Endodermal cell (in vitro differentiated cells): ENCODE measurements at regions not wholly inside any gene's neighbourhood (a gene's known extent, or its start where the extent isn't known, plus 50 kb on each side); places are given as distances from the start of the nearest gene placed in this dataset.
A peak's percentile ranks its signal among the peaks of the same experiment; 100 is the strongest.

ENCODE experiments used
- DNase-seq: peaks from one replicate; pipeline ENCODE4 v3.0.0-alpha.2; 2017
- H3K27ac ChIP-seq: 2 replicates; pipeline ENCODE4 v1.5.1; 2013; ENCODE audit warnings: mild to moderate bottlenecking, low read depth, low read length, moderate library complexity
- H3K27me3 ChIP-seq: 2 replicates; pipeline ENCODE4 v1.6.1; 2013; ENCODE audit warnings: mild to moderate bottlenecking, low read length, moderate library complexity; ENCODE audit not compliant: insufficient read depth, control insufficient read depth, poor library complexity, severe bottlenecking
- H3K36me3 ChIP-seq: 2 replicates; pipeline ENCODE4 v1.7.0; 2013; ENCODE audit warnings: mild to moderate bottlenecking, low read length, moderate library complexity; ENCODE audit not compliant: control insufficient read depth, insufficient read depth
- H3K4me1 ChIP-seq: one replicate; pipeline ENCODE4 v1.7.0; 2013; ENCODE audit warnings: low read length; ENCODE audit not compliant: control insufficient read depth, insufficient read depth
- H3K4me3 ChIP-seq: 2 replicates; pipeline ENCODE4 v1.5.1; 2013; ENCODE audit warnings: mild to moderate bottlenecking, low read length, moderate library complexity
- H3K9ac ChIP-seq: 2 replicates; pipeline ENCODE4 v1.6.1; 2013; ENCODE audit warnings: mild to moderate bottlenecking, low read length, moderate library complexity; ENCODE audit not compliant: poor library complexity, severe bottlenecking; ENCODE audit errors: extremely low read depth
- H3K9me3 ChIP-seq: 2 replicates; pipeline ENCODE4 v1.6.1; 2013; ENCODE audit warnings: mild to moderate bottlenecking, low read length, moderate library complexity; ENCODE audit not compliant: control insufficient read depth
- H3K27ac Mint-ChIP-seq: 2 replicates; pipeline ENCODE4 v1.8.0; 2020; ENCODE audit warnings: mixed read lengths
- H3K27me3 Mint-ChIP-seq: 2 replicates; pipeline ENCODE4 v1.8.0; 2021; ENCODE audit warnings: mild to moderate bottlenecking, mixed read lengths; ENCODE audit not compliant: insufficient read depth
- H3K36me3 Mint-ChIP-seq: 2 replicates; pipeline ENCODE4 v1.8.0; 2020; ENCODE audit warnings: low read depth, mixed read lengths
- H3K4me1 Mint-ChIP-seq: 2 replicates; pipeline ENCODE4 v1.8.0; 2020; ENCODE audit warnings: mixed read lengths
- H3K4me3 Mint-ChIP-seq: 2 replicates; pipeline ENCODE4 v1.8.0; 2020; ENCODE audit warnings: mild to moderate bottlenecking, moderate library complexity, mixed read lengths
- H3K9me3 Mint-ChIP-seq: 2 replicates; pipeline ENCODE4 v1.8.0; 2020; ENCODE audit warnings: mild to moderate bottlenecking, mixed read lengths
- CTCF ChIP-seq: fragments of 200-600 bp; sonication (generic); conservative IDR thresholded peaks from 2 replicates; pipeline ENCODE4 v1.5.0; 2021; ENCODE audit warnings: antibody characterized with exemption, mild to moderate bottlenecking
- WGBS, 2 experiments: methylation state at CpG; one replicate each; pipeline versions ENCODE4 v1.1.5 to v1.1.7; 2013; ENCODE audit warnings: missing lambda C conversion rate in 2 of 2, mixed read lengths in 1 of 2; ENCODE audit not compliant: insufficient coverage in 1 of 2, insufficient read length in 1 of 2; 5-methylcytosine and 5-hydroxymethylcytosine counted together

GRCh38 chr2:235302263-235302662, 191.6 kb upstream of the AGAP1 start:
- Mint-ChIP-seq H3K4me1 (no peaks in the 10 kb centered on the region), H3K4me3 (no peak overlapping the region), H3K9me3 (peaks cover 6% of the 10 kb centered on the region), H3K27ac (no peak overlapping the region), H3K27me3 (peaks cover 7% of the 10 kb centered on the region), H3K36me3 (no peaks in the 10 kb centered on the region)
- DNase-seq: no peak
- Histone ChIP-seq H3K4me1 (no peaks in the 10 kb centered on the region), H3K27me3 (no peaks in the 10 kb centered on the region), H3K27ac (no peak overlapping the region), H3K36me3 (no peaks in the 10 kb centered on the region), H3K4me3 (no peak overlapping the region), H3K9me3 (no peaks in the 10 kb centered on the region), H3K9ac (no peak overlapping the region)
- TF ChIP-seq CTCF: no peak
- 91 to 96% methylated on average over 9 of the region's 9 CpGs for WGBS, 2 experiments

- Mint-ChIP-seq H3K4me3 (no peak overlapping the region), H3K4me1 (no peaks in the 10 kb centered on the region), H3K27me3 (peaks cover 7% of the 10 kb centered on the region), H3K9me3 (peaks cover 3% of the 10 kb centered on the region), H3K36me3 (no peaks in the 10 kb centered on the region), H3K27ac (no peak overlapping the region)
- H3K27me3 ChIP-seq: no peaks in the 10 kb centered on the region
- H3K4me3 ChIP-seq: no peak overlapping the region
- H3K36me3 ChIP-seq: no peaks in the 10 kb centered on the region
- peak; percentile 60 for TF ChIP-seq CTCF
- no peaks in the 10 kb centered on the region for H3K4me1 ChIP-seq
- DNase-seq: peak; percentile 67
- no peaks in the 10 kb centered on the region for H3K9me3 ChIP-seq
- H3K9ac ChIP-seq: no peak overlapping the region
- no peak overlapping the region for H3K27ac ChIP-seq
- WGBS, 2 experiments: 90 to 100% methylated on average over 8 to 18 of the region's 18 CpGs
These were observed 190.1 kb upstream of the AGAP1 start for GRCh38 chr2:235303499-235304291.

- 83 to 88% methylated on average over 5 to 6 of the region's 6 CpGs for WGBS, 2 experiments
- DNase-seq: no peak
- H3K4me3 Mint-ChIP-seq: no peak overlapping the region
- H3K9ac ChIP-seq: no peak overlapping the region
- no peaks in the 10 kb centered on the region for H3K27me3 ChIP-seq
- no peaks in the 10 kb centered on the region for H3K4me1 ChIP-seq
- no peak for TF ChIP-seq CTCF
- no peaks in the 10 kb centered on the region for H3K36me3 ChIP-seq
- H3K9me3 Mint-ChIP-seq: peaks cover 3% of the 10 kb centered on the region
- H3K4me1 Mint-ChIP-seq: no peaks in the 10 kb centered on the region
- peaks cover under 1% of the 10 kb centered on the region for H3K9me3 ChIP-seq
- no peak overlapping the region for H3K27ac ChIP-seq
- H3K4me3 ChIP-seq: no peak overlapping the region
- no peak overlapping the region for H3K27ac Mint-ChIP-seq
- H3K36me3 Mint-ChIP-seq: no peaks in the 10 kb centered on the region
- peaks cover 7% of the 10 kb centered on the region for H3K27me3 Mint-ChIP-seq
These were observed 188.2 kb upstream of the AGAP1 start for GRCh38 chr2:235305678-235306077.
